Right lung (tissue), 2 donors: ENCODE measurements at regions not wholly inside any gene's neighbourhood (a gene's known extent, or its start where the extent isn't known, plus 50 kb on each side); places are given as distances from the start of the nearest gene placed in this dataset.
"Not testable (repeated sequence)": the region's sequence is repeated elsewhere in the genome, so short reads cannot be mapped to it uniquely, and the experiment has no call there.

Experiments used
- DNase-seq, 2 donors: peaks; one replicate each; pipeline ENCODE4 v3.0.0-alpha.2; 2013

DNA sequence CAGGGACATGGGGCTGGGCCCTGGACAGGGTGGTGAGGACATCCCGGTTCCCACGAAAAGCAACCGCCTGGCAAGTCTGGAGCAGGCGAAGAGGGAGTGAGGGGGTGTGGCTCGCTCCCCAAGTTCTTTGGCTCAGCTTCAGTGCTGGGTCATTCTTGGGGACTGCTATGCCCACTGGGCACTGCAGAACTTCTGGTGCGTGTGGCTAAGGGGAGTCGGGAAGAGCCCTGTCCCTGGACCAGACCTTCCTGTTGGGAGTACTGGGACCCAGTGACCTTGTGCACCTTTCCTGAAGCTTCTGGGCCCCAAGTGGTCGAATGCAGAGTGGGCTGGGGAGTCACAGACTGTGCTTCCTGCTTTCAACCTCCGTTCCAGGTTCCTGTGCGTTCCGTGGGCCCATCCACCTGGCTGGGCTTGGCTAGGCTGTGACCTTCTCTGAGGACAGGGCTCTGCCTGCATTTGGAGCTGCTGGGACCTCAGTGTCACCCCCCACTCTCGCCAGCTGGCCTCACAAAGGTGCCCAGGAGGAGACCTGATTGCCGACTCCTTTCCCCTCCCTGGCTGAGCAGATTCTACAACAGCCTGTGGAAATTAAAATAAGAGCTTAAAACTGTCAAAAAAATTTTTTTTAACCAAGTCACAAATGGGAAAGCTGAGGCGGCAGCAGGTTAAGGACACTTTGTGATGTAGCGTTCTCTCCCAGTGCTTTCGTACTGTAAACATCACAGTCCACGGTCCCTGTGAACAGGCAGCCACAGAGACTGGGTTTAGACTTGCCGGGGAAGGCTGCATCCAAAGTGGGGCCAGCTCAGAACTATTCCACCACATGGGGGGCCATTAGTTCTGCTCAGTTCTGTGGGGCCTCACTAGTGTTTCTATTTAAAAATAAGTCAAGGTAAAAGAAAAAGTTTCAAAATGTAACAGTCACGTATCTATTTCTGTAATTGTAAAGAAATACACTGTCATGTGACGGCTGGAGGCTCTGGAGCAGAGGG, 63.8 kb upstream of the WNT7B start:
- no peak for DNase-seq

DNA sequence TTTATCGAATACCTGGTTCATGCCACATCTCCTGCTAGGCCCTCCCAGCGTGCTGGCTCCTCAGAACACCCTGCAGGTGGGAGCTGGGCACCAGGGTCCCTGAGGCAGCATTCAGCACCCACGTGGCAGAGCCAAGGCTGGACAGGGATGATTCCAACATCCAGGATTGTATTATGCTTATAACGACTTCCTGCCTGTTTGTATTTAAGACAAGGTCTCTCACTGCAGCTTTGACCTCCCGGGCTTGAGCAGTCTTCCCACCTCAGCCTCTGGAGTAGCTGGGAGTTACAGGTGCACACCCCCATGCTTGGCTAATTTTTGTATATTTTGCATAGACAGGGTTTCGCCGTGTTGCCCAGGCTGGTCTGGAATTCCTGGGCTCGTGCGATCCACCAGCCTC, 64.7 kb upstream of the WNT7B start:
- DNase-seq, result no peak

DNA sequence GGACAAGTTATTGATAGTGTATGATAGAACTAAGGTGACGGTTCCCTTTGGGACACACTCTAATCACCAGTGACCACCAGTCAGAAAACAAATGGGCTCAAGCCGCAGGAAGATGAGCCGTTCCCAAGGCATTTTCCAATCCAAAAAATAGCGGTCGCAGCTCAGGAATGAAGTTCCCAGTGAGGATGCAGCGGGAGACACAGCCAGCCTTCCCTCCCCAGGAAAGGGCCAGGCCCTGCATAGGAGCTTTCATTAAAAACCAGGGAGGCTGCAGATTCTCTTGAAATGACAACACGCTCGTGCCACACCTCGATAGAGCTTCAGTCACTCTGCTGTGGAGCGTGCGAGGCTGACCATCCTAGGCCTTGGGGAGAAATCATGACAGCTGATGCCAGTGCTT, 65.8 kb upstream of the WNT7B start:
- no peak for DNase-seq

DNA sequence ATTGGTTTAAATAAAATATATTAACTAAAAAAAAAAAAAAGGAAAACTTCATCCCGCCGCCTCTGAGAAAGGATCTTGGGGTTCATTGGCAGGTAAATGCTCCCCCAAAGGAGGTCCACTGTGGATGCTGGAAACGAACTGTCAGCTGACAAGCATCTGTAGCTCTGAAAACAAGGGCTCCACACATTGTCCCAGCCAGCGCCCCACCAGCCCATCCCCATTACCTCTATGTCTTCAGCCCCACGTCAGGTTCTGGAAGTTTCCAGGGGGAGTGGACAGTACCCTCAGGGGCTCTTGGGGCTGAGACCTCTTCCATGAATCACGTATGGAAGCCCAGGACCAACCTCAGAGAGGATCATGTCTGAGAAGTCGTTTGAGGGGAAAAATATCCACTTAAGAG, 66.4 kb upstream of the WNT7B start:
- no peak for DNase-seq

DNA sequence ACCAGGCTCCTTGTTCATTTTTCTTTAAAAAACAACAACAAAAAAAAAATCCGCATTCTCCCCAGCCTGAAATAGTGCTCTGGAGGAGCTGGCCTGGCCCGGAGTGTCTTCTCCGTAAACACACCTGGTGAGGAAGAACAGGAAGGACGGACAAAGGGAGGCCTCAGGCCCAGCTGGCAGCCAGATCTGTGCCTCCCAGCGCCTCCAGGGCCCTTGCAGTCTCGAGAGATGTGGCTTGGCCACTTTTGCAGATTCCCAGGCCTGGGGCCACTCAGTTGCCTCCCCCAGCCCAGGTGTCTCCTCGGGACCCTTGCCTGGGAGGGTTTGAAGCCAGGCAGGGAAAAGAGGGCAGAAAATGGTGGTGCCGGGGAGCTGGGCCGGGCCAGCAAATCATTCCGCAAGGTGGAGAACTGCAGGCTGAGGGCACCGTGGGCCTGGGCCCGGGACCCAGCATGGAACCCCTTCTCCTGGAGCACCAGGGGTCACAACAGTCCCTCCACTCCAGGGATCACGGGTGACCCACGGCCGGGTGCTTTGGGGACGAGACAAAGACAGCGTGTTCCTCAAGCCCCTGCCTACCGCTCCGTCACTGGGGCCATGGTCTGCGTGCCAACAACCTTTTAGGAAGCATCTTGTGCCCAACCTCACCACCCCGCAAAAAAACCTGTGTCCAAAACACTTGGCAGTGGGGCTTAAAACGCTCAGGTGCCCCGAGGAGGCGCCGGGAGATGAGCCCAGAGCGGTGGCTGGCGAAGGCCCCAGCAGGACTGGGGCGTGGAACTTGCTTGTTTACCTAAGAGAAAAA, 67.1 kb upstream of the WNT7B start:
- no peak for DNase-seq

DNA sequence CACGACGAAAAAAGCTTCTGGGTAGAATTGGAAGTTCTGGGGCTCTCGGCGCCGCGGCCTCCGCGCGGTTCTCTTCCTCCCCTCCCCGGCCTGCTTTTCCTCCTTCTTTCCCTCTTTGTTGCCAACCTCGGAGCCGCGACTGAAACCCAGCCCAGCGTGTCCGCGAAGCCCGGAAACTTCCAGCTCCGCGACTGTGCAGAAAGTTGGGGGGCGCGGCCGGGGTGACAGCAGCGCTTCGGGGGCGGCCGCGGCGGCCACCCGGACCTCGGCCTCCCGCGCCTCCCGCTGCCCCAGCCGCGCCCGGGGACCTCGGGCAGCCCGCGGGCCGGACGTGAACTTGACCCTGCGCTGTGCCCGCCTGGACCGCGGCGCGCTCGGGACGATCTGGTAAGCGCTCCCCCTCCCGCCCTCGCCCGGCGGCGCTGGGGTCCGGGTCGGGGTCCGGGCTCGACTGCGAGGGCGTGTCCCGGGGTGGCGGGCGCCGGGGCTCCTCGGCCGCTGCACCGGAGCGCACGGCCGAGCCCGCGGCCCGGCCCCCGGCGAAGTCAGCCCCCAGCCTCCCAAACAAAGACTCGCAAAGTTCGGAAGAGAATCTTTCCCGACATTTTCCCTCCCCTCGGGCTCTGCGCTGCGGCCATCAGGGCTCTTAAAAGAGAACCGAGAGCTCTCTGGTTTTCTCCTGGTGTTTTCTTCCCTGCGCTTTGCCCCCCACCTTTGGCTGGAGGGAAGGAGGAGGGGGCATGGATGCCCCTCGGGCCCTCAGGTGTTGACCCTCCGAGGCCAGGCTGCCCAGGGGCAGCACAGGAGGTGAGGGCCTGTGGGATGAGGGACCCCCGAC, 67.9 kb upstream of the WNT7B start:
- DNase-seq, result peak in 1 of 2 donors; percentile 40

DNA sequence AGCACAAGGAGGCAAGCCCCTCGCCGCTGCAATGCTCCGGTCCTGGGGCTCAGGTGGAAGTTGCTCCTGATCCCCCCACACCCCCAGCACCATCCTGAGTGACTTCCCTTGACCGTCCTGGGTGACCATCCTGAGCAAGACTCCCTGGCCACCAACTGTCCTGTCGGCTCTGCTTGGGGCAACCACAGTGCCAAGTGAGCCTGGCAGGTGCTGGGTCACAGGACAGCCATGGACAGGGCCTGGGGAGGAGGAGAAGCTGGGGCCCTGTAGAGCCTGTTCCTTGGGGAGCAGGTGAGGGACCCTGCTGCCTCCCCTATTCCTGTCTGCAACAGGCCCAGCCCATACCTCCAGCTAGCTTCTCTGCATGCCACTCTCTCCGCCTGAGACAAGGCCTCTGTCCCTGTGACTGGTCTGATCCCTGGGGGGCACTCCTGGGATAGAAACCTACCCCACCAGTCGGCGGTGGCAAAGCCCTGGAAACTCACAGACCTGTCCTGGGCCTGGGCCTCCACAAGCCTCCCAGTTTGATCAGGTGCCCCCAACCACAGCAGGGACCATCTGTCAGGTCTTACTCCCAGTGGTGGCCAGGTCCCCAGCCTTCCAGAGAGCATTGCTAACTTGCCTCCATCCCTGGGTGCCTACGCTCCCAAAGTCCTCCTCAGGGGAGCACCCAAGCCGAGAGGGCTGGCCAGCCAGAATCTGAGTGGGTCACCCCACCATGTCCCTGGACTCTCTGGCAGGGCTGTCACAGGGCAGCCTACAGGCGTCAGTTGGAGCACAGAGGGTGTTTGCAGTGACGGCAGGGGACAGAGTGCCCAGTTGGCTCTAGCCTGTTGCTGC, 68.7 kb upstream of the WNT7B start:
- DNase-seq, result no peak

DNA sequence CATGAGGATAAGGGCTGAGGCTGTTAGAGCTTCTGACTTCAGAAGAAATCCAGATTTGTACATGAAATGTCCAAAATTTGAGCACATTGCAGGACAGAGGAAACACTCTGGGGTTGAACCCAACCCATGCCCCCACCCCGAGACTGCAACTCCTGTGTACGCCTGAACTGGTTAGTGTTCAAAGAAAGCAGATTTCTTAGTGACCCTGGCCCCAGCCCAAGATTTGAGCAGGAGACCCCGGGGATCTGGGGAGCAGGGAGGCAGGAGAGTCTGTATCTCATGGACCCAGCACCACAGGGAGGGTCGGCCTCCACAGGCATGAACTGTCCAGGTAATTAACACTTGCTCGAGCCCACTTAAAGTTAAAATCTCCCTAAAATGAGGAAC, 69.3 kb upstream of the WNT7B start:
- DNase-seq, result no peak

DNA sequence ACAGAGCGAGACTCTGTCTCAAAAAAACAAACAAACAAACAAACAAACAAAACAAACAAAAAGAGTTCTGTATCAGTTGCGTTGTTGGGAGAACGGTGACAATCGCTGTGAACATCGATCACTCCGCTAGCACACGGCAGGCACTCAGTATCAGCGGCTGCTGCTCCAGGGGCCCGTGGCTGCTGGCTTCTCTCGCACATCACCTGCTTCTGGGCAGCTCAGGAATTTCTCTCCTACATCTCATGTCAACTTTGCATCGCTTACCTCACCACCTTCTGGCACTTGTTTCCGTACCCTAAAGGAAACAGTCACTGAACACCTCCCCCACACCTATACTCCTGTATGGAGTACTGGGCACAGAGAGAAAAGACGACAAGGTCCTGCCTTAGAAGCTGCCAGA, 70.3 kb upstream of the WNT7B start:
- DNase-seq, result no peak

DNA sequence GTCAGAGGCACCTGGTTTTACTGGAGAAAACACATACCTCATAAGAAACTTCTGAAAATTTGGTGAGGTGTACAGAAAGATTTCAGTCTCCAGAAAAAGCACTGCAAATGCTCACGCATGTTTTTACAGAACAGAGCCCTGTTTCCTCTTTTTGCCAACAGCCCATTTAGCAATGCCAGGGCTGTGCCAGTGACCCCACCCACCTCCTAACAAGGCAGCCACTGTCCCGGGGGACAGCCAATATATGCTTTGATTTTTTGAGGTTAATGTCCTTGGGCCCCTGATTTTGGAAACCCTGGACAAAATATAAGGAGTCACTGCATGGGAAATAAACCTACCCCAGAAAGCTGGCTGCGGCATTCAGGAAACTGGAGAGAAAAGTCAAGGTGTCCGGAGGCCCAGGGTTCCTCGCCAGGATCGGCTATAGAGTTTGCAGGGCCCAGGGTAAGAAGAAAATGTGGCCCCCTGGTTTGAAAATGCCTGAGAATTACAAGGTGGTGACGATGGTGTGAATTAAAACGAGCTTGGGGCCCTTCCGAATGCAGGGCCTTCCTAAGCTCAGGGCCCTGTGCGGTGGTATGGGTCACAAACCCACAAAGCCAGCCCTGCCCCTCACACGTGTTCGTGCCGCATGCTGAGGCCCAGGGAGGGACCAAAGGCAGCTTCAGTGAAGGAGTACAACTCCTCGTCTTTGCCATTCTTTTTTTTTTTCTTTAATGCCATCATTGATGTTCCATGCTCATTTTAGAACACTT, 71.1 kb upstream of the WNT7B start:
- DNase-seq, result no peak

DNA sequence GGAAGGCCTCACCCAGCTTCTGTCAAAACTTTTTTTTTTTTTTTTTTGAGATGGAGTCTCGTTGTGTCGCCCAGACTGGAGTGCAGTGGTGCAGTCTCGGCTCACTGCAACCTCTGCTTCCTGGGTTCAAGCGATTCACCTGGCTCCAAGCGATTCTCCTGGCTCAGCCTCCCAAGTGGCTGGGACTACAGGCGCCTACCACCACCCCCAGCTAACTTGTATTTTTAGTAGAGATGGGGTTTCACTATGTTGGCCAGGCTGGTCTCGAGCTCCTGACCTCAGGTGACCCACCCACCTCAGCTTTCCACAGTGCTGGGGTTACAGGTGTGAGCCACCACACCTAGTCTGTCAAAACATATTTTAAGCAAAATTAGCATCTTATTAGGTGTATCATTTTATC, 71.7 kb upstream of the WNT7B start:
- DNase-seq, result not testable (repeated sequence)

DNA sequence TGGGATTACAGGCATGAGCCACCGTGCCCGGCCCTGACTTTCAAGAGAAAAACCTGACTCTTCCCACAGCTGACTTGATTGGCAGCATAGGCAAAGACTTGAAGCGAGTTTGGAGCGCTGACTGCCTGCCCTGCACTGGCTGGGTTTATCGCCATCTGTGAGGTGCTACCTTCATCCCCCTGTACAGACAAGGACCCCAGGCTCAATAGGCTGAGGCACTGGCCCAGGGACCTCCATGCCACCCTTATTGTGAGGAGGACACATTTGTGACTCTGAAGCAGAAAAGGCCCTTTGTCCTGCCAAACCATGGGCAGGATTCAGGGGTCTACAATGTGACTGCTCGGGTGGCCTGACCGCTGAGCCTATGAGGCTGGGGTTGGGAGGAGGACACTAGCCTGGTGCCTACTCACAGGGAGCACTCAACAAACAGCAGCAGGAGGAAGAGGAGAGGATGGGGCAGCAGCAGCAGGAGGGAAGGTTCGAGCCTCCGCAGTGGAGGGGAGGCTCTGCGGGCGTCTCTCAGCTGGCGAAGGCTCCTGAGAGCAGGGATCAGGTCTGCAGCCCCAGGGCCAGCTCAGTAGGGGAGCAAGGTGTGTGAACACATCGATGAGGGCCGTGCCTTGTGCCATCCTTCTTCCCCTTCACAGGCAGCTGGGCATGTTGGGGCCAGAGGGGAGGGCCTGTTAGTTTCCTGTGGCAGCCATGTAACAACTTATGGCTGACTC, 72.9 kb upstream of the WNT7B start:
- DNase-seq, result no peak

DNA sequence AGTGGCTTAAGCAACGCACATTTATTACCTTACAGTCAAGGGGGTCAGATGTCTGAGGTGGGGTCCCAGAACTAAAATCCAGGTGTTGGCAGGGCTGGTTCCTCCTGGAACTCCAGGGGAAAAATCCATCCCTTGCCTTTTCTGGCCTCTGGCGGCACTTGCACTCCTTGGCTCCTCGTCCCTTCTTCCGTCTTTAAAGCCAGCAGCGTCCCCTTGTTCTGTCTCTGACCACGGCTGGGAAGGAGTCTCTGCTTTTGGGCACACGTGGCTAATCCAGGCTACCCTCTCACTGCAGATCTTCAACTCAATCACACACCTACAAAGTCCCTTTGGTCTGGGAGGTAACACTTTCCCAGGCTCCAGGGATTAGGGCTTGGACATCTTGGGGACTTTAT, 73.5 kb upstream of the WNT7B start:
- no peak for DNase-seq

DNA sequence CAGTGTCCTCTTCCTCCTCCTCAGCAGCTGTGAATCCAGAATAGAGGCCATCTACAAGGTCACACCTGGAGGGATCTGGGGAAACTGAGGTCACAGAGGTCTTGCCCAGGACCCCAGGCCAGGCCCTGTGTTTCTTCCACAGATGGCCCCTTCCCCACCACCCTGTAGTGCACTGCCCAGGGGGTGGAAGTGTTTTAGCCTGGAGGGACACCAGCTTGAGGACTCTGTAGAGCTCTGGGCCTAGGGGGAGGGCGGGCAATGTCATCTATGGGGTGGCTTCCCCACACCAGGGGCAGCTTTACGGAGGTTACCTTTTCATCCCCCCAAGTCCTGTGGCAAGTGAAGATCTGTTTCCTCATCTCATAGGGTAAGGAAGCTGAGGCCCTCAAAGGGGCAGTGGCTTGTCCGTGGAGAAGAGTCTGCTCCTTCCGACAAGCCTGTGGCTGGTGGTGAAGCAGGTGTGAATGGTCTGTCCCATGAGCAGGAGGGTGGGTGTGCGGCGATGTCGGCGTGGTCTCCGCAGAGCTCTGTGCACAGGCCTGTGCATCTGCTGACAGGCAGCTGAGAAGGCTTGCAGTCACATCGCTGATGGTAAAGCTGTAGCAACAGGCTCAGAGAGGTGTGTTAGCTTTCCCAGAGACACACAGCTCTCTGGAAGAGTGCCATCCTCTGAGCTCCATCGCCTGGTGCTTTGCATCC, 74.1 kb upstream of the WNT7B start:
- DNase-seq, result no peak

DNA sequence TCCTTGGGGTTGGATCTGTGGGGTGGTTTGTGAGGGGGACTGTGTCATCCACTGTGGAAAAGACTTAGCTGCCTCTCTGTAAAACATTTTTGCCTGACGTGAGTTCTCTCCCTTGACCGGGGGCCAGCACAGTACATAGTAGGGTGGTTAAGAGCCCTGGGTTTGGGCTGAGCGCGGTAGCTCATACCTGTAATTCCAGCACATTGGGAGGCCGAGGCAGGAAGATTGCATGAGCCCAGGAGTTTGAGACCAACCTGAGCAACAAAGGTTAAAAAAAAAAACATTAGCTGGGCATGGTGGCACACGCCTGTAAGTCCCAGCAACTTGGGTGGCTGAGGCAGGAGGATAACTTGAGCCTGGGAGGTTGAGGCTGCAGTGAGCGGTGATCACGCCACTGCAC, 74.7 kb upstream of the WNT7B start:
- no peak for DNase-seq

DNA sequence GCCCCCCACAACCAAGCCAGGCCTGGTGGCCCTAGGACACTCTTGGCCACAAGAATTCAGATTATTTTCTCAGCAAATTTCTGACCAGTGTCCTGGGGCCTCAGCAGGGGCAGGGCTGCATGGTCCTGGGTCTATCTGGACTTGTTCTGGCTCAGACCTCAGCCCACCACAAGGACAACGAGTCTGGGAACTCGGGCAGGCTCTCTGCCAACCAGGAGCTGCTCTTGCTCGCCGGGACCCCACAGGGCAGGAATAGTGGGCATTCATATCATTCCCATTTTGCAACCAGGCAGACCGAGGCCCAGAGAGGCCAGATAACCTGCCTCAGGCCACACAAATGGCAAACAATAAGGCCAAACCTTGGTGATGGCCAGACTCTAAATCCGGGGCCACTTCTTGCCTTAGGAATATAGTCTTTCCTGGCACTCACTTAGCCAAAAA, 75.4 kb upstream of the WNT7B start:
- no peak for DNase-seq

DNA sequence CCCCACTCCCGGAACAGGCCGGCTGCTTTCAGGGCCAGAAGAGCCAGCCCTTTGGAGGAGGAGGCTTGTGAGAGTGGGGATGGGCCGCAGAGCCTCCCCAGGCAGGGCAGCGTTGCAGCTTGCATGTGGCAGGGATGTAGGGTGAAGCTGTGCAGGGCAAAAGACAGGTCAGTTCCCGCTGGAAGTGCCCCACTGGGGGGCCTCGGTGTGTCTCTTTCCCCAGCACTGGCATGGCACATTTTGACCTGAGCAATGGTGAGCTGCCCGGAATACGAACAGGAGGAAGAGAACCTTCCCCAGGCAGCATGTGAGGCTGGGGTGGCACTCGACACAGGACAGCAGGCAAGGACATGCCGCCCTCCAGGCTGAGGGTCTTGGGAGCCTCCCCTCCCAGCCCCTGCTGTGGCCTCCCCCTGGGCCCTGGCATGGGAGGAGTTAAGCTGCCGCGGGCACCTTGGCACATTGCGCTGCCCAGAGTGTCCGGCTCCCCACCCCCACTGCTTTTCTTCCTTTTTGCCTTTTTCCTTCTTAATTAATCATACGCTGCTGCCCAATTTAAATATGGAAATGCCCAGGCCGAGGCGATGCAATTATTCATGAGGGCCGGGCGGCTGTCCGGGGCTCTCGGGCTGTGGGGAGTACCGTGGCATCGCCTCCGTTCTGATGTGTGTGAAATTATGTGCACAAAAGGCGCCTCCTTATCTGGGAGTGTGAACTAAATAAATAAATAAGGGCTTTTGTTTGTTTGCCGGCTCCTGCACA, 76.0 kb upstream of the WNT7B start:
- no peak for DNase-seq

DNA sequence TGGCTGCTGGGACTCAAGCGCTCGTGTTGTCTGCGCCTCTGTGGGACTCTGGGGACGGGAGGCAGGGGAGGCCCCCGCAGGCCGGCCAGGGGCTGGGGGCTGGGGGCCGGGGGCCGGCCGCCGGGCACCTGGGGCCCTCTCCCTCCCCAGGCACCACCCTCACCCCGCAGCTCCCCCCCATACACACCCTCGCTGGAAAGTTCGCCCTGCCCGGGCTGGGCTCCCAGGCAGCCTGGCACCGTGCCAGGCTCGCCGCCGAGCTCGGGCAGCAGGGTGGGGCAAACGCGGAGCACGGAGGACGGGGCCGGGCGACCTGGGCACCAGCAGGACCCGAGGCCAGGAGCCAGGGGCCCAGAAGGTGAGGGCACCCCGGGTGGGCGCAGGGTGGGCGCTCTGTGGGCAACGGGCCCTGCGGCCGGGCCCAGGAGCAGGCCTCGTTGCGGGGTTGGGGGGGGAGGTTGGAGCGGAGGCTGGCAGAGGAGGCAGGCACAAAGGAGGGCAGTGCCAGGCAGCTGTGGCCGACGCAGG, 76.7 kb upstream of the WNT7B start:
- peak; percentile 71 to 86 for DNase-seq
